NCI-H1694 (cell line): ENCODE measurements at regions not wholly inside any gene's neighbourhood (a gene's known extent, or its start where the extent isn't known, plus 50 kb on each side); places are given as distances from the start of the nearest gene placed in this dataset.

Experiments
- DNase-seq: peaks from one replicate; lab custom pipeline; 2025; lab: John Stamatoyannopoulos, UW

DNA sequence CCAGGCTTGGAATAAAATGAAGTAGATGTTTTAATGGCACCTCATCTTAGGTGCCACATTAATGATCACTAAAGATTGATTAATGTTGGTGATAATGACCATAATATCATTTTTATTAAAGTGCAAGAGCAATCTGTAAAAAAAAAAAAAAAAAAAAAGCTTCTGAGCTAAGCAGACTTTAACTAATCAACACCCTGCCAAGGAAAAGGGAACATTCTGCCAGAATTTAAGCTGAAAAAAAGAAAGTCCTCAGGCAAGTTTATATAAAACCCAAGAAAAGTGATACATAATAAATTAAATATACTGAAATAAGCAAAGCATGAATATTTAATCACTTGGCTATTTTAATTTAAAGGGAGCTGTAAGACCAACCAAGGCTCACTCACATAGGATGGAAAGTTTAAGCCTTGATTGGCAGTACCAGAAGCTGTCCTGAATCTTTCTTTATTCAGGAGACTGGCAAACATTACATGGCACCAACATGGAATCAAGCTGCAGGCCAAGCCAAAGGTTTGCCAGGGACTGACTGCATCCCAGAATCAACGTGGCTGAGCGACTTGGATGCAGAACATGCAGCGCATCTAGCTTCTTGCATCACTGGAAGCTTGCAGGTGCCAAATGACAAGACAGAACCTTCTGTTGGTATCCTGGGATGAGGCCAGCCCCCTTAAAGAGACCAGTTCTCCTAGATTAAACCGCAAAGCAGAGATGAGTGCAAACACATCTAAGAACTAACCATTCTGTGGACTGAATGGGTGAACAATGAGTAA, 413.6 kb downstream of the ENC1 start:
- DNase-seq: no peak

DNA sequence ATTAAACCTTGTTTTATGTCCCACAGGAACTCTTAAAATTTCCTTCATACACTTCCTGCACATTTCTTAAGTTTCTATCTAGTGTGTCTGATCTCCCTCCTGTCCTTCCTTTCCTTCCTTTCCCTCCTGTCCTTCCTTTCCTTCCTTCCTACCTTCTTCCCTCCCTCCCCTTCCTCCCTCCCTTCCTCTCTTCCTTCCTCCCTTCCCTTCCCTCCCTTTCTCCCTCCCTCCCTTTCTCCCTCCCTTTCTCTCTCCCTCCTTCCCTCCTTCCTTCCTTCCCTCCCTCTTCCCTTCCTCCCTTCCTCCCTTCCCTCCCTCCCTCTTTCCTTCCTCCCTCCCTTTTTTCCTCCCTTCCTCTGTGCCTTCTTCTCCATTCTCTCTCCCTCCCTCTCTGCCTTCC, 414.9 kb downstream of the ENC1 start:
- no peak for DNase-seq

DNA sequence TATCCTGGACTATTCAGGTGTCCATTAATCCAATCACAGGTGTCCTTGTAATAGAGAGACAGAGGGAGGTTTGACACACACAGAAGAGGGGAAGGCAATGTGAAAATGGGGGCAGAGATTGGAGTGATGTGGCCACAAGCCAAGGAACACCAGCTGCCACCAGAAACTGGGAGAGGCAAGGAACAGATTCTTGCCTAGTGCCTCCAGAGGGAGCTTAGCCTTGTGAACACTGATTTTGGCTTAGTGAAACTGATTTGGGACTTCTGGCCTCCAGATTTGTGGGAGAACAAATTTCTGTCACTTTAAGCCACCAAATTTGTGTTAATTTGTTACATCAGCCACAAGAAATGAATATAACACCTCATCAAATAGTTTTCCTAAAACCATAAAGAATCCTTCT, 416.2 kb downstream of the ENC1 start:
- no peak for DNase-seq

DNA sequence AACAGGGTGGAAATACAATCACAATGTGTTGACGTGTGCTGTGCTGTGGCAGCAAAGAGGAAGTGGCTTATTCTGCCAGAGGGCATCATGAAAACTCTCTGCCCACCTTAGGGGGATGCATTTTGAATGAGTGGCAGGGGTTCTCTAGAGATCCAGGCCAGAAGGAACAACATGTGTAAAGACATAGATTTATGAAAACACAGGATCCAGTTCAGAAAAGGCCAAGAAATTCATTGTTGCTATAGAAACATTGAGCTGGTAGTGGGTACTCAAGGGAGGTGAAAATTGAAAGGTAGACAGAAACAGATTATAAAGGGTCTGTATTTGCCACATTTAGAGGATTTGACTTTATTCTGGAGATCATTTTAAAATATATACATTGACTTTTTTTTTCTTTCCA, 417.7 kb downstream of the ENC1 start:
- no peak for DNase-seq

DNA sequence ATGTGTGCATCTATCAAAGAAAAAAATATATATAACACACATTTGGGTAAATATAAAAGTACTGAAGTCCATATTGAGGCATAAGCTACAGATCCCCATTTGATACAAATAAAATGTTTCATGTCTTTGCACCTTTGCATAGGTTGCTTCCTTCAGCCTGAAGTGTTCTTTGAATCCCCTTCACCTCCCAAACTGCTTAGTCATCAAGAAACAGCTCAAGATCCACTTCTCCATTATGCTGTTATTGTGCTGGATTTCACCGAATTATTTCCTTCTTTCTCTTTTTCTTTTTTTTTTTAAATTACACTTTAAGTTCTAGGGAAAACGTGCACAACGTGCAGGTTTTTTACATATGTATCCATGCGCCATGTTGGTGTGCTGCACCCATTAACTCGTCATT, 419.1 kb downstream of the ENC1 start:
- DNase-seq: no peak

DNA sequence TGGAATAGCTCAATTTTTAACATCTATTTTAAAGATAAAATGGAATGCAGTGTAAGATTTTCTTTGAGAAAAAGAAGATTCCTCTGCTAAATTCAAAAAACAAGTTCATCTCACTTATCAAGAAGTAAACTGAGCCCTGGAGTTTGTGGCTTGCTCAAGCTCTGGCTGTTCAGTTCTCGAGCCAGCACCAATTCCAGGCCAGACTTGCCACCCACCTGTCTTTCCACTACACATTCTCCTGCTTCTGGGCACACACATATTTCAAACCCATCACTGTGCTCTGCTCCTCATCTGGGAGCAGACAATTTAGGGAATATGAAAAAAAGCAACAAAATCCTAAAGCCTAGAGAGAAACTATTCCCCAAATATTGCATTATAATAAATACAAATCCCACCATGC, 424.5 kb downstream of the ENC1 start:
- DNase-seq: no peak

DNA sequence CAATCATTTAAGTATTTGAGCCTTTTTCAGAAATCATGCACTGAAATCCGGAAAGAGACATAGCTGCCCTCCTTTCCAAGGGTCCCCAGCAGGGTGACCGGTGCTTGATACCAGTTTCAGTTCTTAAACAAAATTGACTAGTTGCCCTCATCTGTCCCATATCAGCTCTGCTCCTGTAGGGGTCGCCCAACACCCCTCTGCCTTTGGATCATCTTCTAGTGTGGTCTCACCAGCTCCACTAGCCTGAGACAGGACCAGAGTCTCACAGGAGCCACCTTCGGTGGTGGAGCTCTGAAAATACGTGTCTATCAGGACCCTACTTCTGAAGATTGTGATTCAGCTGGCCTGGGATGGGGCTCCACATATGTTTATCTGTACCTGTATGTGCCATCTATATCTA, 428.2 kb downstream of the ENC1 start:
- DNase-seq: no peak

DNA sequence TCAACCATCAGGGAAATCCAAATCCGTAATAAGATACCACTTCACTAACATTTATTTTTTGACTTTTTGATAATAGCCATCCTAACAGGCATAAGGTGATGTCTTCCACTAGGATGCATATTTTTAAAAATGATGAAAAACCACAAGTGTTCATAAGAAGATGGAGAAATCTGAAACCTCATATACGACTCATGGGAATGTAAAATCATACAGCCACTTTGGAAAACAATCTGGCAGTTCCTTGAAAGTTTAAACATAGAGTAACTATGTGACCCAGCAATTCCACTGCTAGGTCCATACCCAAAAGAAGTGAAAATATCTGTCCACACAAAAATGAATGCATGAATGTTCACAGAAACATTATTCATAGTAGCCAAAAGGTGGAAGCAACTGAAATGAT, 431.0 kb downstream of the ENC1 start:
- no peak for DNase-seq

DNA sequence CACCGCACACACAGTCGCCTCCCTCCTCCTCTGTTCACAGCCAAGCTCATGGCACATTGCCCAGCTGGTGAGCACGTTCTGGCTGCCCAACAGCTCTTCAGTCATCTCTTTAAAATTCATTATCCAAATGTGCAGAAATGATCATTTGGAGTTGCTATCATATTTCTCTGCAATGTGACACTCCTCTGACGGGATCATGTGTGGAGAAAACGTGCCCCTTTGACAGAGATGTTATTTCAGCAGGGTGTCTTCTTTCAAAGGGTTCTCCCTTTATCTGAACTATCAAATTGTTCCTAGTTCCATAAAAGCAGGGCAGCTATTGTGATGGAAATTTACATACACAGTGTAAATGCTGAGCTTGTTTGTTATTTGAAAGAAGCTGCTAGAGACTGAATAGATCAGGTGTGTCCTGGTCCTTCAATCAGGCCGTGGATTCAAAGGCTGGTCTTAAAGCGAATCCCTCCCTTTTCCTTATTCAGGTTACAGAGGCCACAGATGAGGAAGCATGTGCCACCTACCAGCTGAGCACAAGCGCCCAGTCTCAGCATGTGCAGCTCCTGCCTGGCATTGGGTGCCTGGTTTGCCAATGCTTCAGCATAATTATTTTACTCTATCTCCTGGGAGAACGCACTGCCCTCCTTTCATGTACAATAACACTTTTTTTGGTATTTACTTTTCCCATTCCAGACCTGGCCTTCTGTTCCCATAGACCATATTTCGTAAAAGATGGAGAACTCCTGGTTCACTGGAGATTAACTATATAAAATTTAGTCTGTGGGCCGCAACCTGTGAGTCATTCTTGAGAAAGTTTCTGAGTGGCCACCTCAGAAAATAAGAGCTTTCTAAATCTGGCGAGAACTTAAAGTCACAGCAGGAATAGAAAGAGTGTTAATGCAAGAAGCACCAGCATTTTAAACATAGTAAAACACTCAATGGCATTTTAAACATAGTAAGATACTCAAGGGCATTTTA, 433.7 kb downstream of the ENC1 start:
- peak; percentile 73 for DNase-seq

DNA sequence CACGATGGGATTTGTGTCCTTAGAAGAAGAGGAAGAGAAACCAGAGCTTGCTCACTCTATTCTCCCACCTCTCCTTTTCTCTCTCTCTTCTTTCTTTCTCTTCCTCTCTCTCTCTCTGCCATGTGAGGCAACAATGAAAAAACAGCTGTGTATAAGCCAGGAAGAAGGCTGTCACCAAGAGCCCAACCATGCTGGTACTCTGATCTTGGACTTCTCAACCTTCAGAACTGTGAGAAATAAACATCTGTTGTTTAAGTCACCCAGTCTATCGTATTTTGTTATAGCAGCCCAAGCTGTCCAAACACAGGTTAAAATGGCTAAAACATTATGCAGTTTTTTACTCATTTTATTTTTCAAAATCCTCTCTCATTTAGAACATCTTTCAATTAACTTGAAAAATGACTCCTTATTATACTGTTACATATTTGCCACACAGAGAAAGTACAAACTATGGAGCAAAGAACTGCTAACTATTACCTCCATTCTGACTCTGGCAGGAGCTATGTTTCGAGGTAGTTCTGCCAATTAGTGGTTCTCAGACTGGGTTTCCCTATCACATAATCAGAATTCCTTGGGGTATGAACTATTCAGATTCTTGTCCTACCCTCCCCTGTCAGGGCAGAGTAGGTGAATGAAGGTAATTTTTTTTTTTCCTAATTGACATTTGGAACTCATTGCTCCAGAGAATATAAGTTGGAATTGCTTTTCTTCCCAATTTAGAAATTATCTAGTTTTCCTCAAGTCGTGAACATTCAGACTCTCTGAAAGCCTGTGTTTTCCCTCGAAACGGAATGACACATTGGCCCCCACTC, 434.6 kb downstream of the ENC1 start:
- DNase-seq: no peak

DNA sequence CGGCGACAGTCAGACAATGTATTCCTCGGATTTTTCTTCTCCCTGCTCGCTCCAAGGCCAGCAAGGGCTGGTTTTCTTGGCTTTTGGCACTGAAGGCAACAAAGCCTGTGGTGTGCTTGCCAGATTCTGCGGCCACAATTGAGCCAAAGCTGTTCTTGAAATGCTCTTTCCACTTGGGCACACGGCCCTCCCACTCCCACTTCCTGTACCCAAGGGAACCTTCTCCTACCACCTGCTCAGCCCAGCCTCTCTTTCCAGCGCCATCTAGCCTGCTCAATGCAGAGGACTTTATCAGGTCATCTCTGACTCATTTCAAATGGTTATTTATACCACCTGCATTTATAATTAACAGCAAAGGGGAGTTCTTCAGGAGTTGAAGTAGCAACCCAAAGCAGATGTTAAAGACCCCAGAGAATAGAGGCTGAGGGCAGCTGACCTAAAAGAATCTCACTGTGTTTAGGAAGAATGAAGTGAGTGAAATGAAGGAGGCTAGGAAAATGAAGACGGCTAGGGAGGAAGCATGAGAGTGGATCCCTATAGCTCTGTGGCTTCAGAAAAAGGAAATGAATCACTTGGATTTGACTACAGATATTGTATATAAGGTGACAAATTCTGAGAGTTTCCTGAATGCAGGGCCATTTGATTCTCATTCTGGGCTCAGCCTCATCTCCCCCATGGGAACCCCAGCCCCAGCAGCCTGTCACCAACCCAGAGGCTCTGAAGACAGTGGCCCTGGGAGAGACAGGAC, 439.0 kb downstream of the ENC1 start:
- DNase-seq: no peak

DNA sequence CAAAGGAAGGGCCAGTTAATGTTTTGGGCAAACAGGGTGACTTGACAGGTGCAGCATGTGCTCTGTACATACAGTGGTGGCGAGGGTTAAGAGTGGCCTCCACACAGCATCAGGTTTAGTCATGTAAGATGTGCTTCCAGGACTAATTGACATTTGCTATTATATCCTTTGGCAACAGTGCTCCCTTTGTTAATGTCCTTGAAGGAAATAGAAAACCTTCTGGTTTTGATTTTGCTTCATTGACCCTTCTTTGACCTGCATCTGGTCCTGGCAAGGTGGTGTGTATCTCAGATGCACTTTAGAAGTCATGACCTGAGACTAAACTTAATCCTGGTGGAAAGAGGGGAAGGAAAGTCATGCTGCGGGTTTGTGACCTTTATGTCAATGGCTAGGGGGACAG, 440.0 kb downstream of the ENC1 start:
- DNase-seq: no peak

DNA sequence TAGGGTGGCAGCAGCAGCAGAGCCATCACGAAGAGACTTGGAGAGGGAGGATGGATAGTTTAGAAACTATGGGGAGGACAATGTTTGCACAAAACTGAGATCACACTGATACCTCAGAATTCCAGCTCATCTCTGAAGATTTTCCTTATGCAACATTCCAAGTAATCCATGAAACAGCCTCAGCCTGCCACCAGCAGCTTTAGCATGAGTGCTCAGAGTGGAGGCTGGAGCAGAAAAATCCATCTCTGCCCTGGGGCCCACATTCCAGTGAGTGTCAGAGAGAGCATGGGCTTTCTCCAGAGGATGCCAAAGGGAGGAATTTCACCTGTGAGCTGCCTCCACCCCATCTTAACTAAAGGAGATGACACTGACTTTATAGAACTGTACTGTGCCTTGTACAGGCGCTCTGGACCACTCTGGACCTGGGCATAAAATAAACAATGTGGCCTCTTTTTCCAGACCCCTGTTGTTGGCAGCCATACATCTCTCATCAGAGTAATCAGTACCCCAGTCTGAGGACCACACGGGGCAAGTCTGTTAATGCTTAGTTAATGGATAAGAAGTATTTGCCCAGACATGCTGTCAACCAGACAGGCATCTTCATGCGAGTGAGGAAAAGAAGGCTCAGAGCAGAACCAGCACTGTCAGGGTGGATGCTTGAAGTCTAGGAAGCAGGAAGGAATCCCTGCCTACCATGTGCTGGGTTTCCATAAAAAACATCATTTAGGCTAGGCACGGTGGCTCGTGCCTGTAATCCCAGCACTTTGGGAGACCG, 440.9 kb downstream of the ENC1 start:
- DNase-seq: no peak

DNA sequence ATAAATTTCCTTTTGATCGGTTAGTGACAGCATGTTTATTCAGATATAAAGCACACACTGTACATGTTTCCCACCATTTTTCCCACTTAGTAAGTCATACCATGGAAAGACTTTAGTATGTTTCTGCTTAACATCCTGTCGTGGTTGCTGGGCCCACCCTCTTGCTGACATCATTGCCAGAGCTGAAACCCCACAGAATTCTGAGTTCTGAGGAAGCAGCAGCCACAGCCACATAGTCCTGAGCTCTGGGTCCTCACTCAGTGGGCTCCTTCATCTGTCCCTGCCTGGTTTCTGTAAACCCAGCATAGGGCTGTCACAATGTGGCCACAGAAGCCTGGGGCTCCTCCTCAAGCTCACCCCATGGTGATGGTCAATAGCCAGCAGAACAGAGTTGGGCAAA, 441.5 kb downstream of the ENC1 start:
- no peak for DNase-seq

DNA sequence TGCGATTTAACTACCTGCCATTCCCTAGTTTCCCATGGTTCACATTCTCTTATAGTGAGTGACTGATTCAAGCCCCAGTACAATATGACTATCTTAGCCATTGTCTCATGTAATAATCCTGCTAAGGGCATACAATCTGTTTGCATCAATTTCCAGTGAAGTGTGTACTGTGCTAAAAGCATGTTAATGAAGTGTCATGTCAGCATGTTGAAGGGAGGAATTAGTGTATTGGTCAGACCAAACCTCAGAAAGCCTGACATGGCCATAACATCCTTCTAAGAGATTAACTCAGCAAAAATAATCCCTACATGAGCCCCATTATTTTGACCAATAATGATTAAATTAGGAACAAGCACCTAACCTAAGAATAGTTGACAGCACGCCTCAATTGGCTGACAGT, 442.4 kb downstream of the ENC1 start:
- no peak for DNase-seq

DNA sequence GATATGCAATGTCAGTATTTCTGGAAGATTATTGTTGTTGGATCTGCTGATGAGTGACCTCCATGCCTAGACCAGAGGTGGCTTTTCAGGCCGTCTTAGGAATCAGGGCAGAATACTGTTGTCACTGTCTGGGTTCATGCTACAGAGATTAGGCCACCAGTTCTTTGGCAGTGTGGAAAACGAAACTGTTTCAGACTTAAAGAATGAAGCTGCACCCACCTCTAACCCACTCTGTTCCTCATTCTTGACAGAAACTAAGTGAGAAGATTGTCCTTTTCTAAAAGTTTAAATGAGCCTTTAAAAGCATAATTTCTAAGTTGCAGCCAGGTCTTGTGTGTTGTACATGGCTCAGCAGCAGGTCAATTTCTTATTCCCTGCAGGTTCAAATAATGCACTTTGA, 444.3 kb downstream of the ENC1 start:
- no peak for DNase-seq

DNA sequence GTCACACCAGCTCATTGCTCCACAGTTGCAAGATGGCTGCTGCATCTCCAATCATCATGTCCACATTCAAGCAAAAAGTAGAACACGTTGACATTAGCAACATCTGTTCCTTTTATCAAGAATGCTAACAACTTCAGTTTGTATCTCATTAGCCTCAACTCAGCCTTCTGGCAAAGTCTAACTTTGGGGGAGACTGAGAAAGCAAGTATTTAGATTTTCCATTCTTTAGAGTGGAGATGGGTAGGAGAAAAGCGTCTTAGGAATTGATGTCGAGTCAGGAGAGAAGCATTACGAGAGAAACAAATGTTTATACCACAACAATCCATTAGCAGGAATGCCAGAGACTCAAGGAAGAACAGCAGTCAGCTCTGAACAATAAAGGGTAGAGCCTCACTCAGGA, 446.3 kb downstream of the ENC1 start:
- DNase-seq: no peak

DNA sequence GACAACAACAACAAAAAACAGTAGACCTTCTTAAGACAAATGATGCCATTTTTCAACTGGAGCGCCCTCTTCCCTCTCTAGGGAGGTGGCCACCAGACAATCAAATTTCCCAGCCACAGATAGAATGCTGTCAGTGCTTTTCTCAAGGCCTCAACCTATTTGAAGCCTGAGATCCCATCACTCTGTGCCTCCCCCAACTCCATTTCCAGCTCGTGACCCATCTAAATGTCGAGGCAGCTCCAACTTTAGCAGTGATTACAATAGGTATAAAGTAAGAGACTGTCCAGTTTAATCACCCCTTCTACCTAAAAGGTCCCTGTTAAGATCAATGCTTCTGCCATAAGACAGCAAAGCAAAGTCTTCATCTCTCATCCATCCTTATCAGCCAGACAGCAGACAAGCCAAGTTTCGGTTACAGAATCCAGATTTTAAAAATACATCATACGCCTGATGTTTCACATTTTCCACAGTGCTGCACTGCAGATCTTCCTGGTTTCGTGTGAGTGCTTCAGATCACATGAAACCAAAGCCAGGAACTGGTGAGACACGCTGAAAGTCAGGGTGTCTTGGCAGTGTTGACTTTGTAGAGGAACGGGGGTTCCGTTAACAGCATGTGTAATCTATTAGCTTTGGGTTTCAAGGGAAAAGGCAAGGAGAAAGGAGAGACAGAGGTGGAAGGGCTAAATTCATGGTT, 447.8 kb downstream of the ENC1 start:
- no peak for DNase-seq

DNA sequence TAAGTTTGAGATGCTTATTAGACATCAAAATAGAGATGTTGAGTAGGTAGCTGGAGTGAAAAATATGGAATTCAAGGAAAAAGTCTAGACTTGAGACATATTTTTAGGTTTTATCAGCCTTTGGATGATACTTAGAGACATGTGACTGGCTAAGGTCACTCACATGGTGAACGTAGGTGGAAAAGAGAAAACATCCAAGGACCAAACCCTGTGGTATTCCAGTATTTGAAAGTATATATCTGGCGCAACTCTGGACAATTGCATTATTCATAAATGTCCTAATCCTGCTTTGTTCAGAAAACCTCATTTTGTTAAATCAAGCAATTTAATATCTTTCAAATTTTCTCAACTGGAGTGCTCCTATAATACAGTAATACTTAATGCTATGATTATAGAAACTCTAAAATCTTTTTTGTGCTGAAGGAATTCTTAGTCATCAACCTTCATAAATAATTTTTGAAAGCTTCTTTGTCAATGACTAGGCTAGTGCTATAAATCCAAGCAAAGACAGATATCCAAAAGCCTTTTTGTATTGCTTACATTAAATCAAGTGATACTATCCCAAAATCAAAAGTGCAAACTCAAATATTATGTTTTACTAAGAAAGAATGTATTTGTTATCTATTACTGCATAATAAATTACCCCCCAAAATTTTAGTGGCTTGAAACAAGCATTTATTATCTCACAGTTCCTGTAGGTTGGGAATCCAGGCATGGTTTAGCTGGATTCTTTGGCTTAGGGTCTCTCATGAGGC, 452.0 kb downstream of the ENC1 start:
- no peak for DNase-seq

DNA sequence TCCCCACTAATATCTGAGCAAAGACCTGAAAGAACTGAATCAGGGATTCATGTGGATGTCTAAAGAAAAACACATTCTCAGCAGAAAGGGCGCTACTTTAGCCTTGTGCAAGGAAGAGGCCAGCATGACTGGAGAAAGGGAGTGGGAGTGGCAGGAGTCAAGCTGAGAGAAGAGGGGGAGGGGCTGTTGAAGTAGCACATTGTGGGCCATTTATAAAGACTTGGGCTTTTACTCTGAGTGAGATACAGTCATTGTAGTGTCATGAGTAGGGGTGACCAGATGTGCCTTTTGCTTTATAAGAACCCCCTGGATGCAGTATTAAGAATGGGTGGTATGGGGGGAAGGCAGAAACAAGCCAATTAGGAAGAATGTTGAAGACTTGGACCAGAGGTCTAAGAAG, 452.8 kb downstream of the ENC1 start:
- DNase-seq: no peak
